Caki2 (cell line): ENCODE measurements at regions not wholly inside any gene's neighbourhood (a gene's known extent, or its start where the extent isn't known, plus 50 kb on each side); places are given as distances from the start of the nearest gene placed in this dataset.

Source experiments
- DNase-seq: peaks from one replicate; pipeline ENCODE4 v3.0.0-alpha.2; 2015; ENCODE audit warnings: low read depth
- in situ Hi-C: cut with HindIII; loops from 2 replicates; pipeline ENCODE4 v1.10.0; 2016; ENCODE audit warnings: low sequenced_read_pairs, low pct_unique_long_range_greater_than_20kb, mixed read lengths

DNA sequence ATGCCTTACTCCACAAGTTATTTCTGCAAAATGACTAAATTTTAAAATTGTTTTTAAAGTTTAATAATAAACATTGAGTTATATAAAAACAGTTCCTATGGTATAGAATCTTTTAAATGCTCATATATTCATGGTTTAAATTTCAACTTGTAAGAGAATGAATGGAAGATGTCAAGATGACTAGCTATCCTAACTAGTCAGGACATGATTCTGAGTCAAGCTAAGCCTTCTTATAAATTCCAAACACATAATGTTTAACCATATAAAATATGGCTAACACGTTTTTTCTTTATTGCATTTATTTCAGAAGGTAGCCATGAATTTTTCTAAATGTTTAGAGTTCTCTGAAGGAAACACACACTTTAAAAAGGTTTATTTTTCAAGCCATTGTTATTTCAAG is 320.4 kb downstream of the CBLN2 start:
- in situ Hi-C loops = no loop called here
- DNase-seq = no peak

DNA sequence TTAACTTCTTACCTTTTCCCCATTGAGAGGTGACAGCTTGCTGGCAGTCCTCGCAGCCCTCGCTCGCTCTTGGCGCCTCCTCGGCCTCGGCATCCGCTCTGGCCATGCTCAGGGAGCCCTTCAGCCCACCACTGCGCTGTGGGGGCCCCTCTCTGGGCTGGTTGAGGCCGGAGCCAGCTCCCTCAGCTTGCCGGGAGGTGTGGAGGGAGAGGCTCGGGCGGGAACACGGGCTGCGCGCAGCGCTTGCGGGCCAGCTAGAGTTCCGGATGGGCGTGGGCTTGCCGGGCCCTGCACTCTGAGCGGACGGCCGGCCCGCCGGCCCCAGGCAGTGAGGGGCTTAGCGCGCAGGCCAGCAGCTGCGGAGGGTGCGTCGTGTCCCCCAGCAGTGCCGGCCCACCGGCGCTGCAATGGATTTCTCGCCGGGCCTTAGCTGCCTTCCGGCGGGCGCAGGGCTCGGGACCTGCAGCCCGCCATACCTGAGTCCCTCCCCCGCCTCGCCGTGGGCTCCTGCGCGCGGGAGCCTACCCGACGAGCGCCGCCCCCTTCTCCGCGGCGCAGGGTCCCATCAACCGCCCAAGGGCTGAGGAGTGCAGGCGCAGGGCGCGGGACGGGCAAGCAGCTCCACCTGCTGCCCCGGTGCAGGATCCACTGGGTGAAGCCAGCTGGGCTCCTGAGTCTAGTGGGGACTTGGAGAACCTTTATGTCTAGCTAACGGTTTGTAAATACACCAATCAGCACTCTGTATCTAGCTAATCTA is 335.0 kb downstream of the CBLN2 start:
- DNase-seq = no peak
- in situ Hi-C loops = no loop called here

DNA sequence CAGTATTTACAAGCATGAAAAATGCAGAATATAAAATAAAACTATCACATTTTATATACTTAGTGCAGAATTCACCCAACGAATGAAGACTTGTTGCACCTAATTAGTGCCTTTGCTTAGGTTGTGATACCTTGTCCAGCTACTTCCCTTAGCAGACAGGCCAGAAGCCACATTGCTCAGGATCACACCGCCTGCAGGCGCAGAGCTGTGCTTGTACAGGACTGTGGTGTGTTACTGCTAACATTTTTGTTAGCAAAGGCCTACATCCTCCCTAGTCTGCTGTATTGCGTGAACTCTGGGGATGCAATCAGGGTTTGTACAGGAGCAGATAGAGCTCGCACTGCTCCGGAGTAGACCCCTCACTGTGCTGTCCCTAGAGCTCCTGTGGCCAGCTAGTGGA is 336.9 kb downstream of the CBLN2 start:
- in situ Hi-C loops = no loop called here
- no peak for DNase-seq

DNA sequence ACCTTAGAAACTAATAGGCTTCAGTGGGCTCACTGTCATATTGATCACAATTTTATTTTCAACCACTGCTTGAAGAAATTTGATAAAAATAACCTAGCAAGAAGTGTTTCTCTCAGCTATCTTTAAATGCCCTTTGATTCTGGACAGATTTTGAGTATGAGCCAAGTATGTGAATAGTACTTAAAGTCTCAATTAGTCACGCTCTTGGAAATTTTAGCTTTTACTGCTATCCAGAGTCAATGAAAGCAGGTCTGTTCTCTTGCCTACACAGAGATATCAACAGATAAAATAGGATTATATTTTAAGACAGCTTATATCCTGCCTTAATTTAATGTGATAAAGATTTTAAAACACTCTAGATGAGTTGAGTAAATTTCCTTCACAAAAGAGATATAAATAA is 337.3 kb downstream of the CBLN2 start:
- in situ Hi-C loops = no loop called here
- DNase-seq = no peak

DNA sequence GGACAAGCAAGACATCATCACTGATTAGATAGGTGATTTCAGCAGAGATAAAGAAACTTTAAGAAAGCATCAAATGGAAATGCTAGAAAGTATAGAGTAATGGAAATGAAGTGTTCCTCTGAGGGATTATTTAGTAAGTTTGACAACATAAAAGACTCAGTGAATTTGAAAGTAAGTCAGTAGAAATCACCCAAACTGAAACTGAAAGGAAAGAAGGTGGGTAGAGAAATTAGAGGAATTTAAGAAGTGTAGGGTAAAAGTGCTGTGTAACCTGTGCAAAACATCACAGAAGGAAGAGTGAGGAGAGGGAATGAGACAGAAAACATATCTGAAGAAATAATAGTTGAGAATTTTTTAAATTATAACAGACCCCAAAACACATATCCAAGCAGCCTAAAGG is 343.1 kb downstream of the CBLN2 start:
- in situ Hi-C loops = no loop called here
- no peak for DNase-seq

DNA sequence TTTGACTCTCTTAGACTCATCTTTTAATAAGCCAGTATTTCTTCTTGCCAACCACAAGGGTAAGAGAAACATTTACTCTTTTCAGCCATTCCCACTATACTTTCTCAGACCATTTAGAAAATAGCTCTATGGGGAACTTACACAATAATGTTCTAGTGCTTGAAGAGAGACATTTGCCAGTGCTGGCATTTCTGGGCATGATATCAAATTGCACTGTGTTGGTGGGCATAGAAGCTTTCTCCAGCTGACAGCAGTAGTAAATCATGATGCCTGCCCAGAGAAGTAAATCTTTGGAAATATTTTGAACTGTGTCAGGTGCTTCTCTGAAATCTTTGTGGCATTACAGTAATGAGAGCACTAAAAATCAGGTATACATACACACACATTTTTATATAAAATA is 346.6 kb downstream of the CBLN2 start:
- in situ Hi-C loops = no loop called here
- DNase-seq = no peak

DNA sequence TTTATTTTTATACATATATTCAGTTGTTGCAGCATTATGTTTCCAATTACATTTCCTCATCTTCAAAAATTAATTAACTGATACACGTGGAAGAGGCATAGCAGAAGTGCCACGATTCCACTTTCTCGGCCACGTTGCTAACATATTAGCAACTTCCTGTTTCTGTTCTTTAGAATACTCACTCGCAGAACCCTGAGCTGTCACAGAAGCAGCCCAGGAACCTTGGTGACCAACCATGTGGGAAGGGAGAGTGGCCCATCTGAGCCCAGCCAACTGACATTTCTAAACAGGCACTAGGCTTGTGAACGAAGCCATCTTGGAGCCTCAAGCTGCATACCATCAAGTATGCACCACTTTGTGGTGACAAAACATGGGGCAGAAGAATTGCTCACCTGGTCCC is 350.1 kb downstream of the CBLN2 start:
- no peak for DNase-seq
- in situ Hi-C loops = no loop called here

DNA sequence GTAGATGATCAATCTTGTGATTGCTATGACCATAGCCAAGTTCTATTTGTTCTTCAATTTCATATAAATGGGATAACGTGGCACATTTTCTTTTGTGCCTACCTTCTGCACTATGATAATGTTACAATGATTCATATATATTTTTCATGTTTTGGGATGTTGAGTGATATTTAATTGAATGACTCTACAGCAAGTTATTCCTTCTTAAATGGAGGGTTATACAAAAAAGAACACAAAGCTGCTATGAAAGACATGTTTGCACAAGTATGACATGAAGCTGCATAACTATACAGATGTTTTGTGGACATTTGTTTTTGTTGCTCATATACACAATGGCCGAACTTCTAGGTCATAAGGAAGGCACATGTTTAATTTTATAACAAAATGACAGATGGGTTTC is 356.2 kb downstream of the CBLN2 start:
- DNase-seq = no peak
- in situ Hi-C loops = no loop called here

DNA sequence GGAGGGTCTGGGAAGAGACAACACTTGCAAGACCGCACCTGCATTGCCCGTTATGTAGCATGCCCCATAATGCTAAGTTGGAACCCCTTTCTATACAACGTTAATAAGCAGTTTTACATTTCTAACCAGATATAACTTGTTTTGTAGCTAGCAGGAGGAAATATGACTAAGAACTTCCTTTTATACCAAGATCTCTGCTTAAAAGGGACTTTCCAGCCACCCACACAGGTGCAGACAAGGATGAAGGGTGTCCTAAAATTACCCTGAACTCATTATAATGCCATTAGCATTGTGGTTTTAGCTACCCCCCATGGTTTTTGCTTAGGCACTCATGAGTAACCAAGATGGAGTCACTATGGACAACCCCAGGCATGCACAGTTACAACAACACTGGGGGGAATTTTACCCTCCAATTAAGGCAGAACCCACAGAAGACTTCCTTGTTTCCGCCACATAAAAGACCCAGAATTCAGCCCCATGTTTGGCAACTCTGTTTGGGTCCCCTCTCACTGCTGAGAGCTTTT is 362.8 kb downstream of the CBLN2 start:
- in situ Hi-C loops = no loop called here
- DNase-seq = no peak

DNA sequence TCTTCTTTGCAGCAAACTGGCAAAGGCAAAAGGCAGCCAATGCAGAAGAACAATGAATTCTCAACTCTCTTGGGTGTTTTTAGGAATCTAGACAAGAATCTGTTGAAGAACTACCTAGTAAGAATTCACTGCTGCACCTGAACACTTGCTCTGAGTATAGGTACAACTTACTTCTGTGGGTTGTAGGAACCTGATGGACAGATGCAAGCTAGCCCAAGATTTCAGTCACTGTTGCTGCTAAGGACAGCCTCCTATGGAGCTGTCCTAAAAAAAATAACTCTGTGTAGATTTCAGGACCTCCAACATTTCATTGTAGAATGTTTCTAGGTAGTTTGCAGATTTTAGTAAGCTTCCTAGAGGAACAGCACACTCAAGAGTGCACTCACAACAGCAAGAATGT is 363.5 kb downstream of the CBLN2 start:
- in situ Hi-C loops = no loop called here
- no peak for DNase-seq

DNA sequence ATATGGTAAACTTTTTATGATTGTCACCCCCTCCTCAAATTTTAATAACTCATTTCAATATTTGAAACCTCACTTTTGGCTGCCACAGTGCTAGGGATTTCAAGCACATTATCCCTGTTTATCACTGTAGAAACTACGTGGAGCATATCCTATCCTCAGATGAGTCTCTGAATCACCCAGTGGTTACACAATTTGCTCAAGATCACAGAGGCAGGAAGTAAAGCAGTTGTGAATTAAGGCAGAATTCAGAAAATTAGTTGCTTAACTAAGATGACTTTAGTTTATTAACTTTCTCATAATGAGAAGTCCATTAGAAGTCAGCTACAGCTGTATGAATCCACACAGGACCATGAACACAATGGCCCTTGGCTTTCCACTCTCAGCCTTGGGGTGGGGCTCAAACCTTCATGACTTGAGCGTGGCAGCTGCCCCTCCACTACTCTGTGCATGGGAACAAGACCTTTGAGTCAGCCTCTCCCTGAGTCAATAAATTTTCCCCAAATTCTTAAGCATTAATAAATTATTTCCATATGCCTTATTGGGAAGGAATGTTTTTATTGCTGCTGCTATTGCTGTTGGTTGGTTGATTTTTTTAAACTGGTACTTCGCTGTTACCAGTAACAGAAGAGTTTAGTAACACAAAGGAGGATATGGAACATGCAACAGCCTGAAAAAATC is 369.0 kb downstream of the CBLN2 start:
- DNase-seq = no peak
- in situ Hi-C loops = no loop called here

DNA sequence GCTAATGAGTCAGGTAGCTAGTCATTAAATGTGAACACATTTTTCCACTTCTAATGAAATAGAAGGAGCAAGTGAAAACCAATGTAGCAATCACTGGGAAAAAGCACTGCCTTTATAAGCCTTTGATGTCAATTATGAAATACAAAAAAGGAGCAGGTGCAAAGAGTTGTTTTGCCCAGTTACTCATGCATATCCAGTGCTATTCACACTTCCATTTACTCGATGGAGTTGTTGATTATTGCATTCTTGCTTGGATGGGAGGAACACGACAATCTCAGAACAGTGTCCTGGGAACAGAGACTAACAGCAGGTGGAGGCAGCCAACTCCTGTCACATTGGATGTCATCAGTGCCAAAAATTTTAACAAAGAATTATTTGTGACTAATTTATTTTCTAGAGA is 372.5 kb downstream of the CBLN2 start:
- in situ Hi-C loops = no loop called here
- DNase-seq = no peak

DNA sequence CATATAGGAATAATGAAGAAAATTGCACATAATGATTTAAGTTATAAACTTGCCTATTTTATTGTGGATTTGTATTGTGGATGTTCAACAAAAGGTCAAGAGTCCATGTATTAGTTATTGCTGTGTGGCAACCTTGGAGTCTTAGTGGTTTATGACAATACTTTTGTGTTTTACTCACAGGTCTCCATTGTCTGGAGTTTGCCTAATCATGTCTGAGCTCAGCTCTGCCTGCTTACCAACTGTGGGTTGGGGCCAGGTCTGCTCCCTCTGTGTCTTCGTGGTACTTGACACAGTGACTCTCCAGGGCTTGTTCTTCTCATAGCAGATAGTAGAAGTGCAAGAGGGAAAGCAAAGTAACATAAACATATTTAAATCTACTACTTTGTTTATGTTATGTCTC is 382.5 kb downstream of the CBLN2 start:
- in situ Hi-C loops = no loop called here

DNA sequence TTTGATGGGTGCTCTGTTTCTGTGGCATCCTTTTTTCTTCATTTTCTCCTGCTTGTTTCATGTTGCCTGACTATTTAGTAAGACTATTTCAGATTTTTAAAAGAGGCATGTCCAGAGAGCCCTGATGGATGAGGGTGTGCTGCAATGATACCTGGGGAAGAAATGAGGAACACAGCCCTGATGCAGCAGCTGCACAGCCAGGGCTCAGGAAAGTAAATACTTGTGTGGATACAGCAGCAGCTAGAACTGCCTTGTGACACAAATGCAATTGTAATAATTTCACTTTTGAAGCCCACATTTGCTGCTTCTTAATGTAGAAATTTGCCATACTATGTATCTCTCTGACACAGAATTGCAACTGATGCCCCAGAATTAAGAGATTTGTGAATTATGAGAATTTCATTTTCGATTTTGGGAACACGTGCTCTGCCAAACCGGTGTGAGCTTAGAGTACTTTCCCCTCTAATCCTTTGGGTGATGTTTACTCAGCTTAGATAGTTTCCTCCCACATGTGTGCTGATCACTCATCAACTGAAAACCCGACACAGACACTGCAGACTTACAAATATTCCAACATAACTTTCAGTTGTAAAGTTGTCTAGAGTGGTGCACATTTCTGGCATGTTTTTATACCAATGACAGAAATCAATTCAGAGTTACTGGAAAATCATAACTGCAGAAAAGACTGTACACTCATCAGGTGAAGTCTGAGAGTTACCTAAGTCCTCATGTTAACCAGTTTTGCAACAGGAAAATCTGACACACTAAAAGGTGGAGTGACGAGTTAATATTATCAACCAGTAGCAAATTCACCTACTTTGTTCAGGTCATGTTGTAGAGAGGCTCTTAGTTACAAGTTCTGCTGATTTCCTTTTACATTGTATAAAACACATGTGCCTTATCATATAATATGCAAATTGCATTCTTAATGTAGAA is 383.4 kb downstream of the CBLN2 start:
- DNase-seq = no peak
- in situ Hi-C loops = no loop called here

More for the DNA sequence above, 382.5 kb downstream of the CBLN2 start:
- DNase-seq = no peak

DNA sequence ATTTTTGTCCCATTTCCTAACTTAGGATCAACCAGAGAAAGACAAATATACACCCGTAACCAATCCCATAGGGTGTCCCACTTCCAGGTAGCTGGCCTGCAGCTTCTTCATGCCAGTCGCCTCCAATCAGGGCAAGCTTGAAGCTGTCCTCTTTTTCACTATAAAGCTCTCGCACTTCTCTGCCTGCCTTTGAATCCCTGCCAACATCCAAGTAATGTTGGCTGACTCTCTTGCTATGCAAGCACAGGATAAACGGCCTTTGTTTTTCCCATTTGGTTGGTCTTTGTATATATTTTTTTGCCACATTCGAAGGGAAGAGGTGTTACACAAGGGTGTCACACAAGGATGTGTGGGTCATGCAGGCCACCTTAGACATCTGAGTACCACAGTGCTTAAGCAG is 388.8 kb downstream of the CBLN2 start:
- in situ Hi-C loops = no loop called here
- no peak for DNase-seq

DNA sequence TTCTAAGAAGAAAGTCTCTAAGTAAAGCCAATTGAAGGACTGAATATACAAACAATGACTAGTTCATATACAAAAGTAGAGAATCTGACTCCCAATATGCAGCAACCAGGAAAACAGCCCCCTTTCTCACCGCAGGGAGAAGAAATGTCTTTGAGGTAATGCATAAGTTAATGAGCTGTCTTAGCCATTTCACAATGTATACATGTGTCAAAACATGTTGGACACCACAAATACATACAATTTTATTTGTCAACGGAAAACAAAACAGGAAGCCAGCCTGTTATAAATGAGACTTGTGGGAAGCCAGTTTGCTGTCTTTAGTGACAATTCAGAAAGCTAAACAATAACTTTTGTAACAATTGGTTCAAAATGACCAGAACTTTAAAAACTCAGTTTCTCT is 389.2 kb downstream of the CBLN2 start:
- in situ Hi-C loops = no loop called here
- no peak for DNase-seq

DNA sequence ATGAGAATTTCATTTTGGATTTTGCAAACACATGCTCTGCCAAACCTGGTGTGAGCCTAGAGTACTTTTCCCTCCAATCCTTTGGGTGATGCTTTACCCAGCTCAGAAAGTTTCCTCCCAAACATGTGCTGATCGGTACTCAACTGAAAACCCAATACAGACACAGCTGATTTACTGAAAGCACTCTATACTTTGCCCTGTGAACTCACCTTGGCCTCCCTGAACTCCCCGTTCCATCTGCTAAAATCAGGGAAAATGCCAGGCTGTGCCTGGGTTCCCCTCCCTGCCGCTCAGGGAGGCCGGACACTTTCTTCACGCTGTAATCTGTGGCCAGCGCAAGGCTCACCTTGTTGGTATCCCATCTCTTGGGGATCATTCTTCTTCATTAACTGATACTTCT is 391.2 kb downstream of the CBLN2 start:
- in situ Hi-C loops = no loop called here
- no peak for DNase-seq

DNA sequence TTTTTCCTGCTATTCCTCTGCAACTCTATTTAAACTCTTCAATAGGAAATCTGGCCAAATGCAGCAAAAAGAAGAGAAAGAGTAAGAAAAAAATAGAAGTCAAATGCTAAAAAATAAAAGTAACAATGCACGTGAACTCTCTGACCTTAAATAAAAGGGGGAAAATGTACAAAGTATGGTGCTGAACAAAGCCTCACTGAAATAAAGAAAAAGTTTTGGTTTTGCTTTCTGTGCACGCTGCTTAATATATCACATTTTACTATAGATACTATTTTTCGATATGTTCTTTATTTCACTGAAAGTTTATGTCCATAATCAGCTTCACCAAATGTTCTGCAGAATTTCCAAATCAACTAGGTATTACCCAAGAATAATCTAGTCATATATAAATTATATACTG is 396.3 kb downstream of the CBLN2 start:
- no peak for DNase-seq
- in situ Hi-C loops = no loop called here

DNA sequence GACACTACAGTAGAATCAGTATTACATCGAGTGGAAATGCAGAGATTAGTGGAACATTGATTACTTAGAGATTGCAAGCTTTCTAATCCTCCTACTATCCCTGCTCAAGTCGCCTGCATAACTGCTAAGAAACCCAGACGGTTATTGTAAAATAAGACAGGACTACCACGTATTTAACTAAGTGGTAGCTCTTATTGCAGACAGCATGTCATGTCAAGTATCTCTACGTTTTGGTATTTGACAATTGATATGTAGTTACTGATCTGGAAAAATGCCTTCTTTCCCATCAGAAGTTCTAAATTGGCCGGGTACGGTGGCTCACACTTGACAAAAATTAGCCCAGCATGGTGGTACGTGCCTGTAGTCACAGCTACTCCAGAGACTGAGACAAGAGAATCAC is 404.1 kb downstream of the CBLN2 start:
- no peak for DNase-seq
- in situ Hi-C loops = no loop called here
